ENCODE measurements at regions not wholly inside any gene's neighbourhood (a gene's known extent, or its start where the extent isn't known, plus 50 kb on each side); places are given as distances from the start of the nearest gene placed in this dataset.

GRCh38 chr16:9248162-9248561 lies 156.7 kb downstream of the HAPSTR1 start:
- Mint-ChIP-seq H3K4me1 (no peaks in the 10 kb centered on the region), H3K27me3 (no peaks in the 10 kb centered on the region), H3K9me3 (ENCODE audit: low read depth) (no peaks in the 10 kb centered on the region), H3K36me3 (no peaks in the 10 kb centered on the region), H3K4me3 (no peak overlapping the region), H3K27ac (no peak overlapping the region)
- CTCF ChIA-PET = no interaction called here
- ATAC-seq (no peak), DNase-seq (no peak)

DNA sequence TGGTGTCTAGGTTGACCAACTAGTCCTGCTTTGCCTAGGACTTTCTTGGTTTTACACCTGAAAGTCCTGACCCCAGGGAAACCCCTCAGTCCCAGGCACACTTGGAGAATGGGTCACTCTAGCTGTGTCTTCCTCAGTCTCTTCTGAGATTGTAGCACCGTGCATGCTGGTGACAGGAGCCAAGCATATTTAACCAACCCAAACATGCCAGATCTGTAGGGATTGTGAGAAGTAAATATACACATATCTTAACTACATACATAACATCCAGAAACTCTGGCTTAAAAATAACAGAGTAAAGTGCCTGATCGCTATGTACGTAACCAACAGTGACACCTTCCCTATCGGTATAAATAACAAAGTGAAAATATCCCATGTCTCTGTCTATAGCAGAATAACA lies 158.1 kb downstream of the HAPSTR1 start:
- H3K4me1 Mint-ChIP-seq = no peaks in the 10 kb centered on the region
- DNase-seq (no peak), ATAC-seq (no peak)
- no peaks in the 10 kb centered on the region for H3K9me3 Mint-ChIP-seq (ENCODE audit: low read depth)
- CTCF ChIA-PET = no interaction called here
- H3K27me3 Mint-ChIP-seq = no peaks in the 10 kb centered on the region
- H3K27ac Mint-ChIP-seq = no peak overlapping the region
- no peaks in the 10 kb centered on the region for H3K36me3 Mint-ChIP-seq
- H3K4me3 Mint-ChIP-seq = no peak overlapping the region

DNA sequence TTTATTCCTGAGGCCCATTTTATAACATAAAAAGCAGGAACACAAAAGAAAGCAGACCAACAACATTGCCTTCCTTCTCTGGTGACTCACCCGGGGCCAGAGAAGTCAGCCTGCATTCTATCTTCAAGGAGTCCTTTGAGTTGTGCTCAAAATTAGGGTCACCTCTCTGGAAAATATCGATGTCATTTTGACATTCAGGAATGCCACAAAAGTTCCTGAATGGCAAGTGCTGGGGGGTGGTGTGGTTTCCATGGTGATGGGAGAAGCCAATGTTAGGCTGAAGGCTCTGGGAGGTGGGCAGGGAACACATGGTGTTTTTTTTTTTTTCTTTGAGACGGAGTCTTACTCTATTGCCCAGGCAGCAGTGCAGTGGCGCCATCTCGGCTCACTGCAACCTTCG lies 159.6 kb downstream of the HAPSTR1 start:
- CTCF ChIA-PET = no interaction called here
- H3K4me1 Mint-ChIP-seq = no peaks in the 10 kb centered on the region
- DNase-seq (no peak), ATAC-seq (no peak)
- no peak overlapping the region for H3K27ac Mint-ChIP-seq
- no peaks in the 10 kb centered on the region for H3K9me3 Mint-ChIP-seq (ENCODE audit: low read depth)
- H3K27me3 Mint-ChIP-seq = no peaks in the 10 kb centered on the region
- H3K36me3 Mint-ChIP-seq = no peaks in the 10 kb centered on the region
- no peak overlapping the region for H3K4me3 Mint-ChIP-seq

DNA sequence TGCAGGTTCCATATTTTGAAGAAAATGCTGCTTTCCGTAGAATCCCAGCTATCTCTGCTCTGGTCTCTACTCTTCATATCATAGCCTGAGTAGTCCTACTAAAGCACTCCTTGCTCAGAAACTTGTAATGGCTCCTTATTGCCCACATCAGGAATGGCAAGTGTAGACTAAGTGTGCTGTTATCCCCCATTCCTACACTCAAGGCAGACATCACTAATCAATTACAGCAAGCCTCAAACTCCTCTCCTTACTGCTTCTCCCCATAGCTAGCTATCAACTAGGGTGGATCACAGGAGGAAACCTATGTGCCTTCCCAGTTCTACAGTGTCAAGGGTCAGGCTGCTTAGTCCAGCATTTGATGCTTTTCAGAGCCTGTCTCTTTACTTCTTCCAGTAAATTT lies 163.4 kb downstream of the HAPSTR1 start:
- no peak for ATAC-seq

DNA sequence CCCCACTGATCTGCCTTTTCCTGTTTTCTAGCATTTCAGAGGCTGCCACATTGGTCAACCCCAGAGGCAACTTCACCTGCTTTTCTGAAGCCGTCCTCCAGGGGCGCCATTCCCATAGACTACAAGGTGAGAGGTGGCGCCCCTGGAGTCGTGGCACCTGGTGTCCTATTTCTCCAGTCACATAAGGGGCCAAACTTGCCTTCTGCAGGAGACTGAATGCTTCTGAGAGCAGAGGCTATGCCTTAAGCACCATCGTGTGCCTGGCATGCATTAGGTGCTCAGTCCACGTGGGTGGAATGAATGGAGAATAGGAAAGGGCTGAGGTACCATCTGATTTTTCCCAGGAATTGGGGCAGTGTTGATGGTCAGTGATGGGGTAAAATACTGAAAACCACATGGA lies 164.8 kb downstream of the HAPSTR1 start:
- Mint-ChIP-seq H3K9me3 (ENCODE audit: low read depth) (no peaks in the 10 kb centered on the region), H3K4me1 (no peaks in the 10 kb centered on the region), H3K36me3 (no peaks in the 10 kb centered on the region), H3K27ac (no peak overlapping the region), H3K4me3 (no peak overlapping the region), H3K27me3 (no peaks in the 10 kb centered on the region)
- CTCF ChIA-PET = interaction anchor here (1.1 kb wide), 1 partner anchor 8 kb away, joined by 3 read pairs; no protein-coding TSS in a partner anchor
- DNase-seq (peak; percentile 44), ATAC-seq (no peak)

More for the DNA sequence above, 163.4 kb downstream of the HAPSTR1 start:
- CTCF ChIA-PET = interaction anchor here (1.1 kb wide), 1 partner anchor 9 kb away, joined by 3 read pairs; no protein-coding TSS in a partner anchor
- Mint-ChIP-seq H3K9me3 (ENCODE audit: low read depth) (no peaks in the 10 kb centered on the region), H3K36me3 (no peaks in the 10 kb centered on the region), H3K27ac (no peak overlapping the region), H3K4me1 (no peaks in the 10 kb centered on the region), H3K27me3 (no peaks in the 10 kb centered on the region), H3K4me3 (no peak overlapping the region)
- no peak for DNase-seq

DNA sequence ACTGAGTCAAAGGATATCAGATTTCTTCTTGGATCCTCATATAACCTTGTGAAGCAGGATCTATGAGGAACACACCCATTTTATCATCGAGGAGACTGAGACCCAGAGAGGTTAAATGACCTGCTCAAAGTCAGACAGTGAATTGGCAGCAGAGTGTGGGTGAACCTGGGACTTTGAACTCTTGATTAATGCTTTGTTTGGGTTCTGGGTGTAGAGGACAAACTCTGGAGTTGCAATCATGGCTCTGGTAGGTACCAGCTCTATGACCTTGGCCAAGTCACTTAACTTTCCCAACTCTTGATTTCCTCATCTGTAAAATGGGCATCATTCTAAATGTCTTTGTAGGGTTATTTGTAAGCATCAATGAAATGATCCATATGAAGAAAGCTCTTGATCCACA lies 166.4 kb downstream of the HAPSTR1 start:
- Mint-ChIP-seq H3K4me3 (no peak overlapping the region), H3K27ac (no peak overlapping the region), H3K4me1 (no peaks in the 10 kb centered on the region), H3K27me3 (no peaks in the 10 kb centered on the region), H3K9me3 (ENCODE audit: low read depth) (no peaks in the 10 kb centered on the region), H3K36me3 (no peaks in the 10 kb centered on the region)
- ATAC-seq (no peak), DNase-seq (no peak)
- CTCF ChIA-PET = interaction anchor here (0.6 to 2.1 kb wide), 3 partner anchors 13 to 121 kb away, joined by 3 to 15 read pairs (median 3); no protein-coding TSS in a partner anchor

DNA sequence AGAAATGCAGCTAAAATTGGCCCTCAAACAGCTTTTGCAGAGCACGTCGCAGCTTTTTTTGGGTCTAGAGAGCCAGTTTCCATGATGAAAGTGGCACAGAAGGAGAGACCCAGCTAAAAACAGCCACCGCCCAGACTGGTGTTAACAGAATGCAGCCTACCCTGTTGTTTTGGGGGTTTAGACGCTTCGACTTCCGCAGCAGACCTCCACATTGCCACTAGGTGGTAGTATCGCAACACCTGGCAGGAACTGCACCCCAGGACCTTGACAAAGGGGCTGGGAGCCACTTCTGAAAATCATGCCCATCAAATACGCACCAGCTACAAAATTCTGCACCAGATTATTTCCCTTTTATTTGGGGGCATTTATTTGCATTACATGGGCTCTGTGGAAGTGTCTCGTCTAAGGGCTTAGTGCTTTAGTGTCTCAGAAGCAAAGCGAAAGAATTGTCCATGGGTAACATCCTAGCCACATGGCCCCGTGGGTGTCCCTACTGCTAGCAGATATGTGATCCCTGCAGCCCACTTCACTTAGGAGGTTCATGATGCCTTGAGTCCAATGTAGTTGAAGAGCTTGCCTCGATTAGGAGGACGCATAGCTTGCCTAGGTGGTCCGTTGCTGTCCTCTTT lies 167.1 kb downstream of the HAPSTR1 start:
- H3K4me3 Mint-ChIP-seq = no peak overlapping the region
- CTCF ChIA-PET = interaction anchor here (0.6 to 2.1 kb wide), 3 partner anchors 12 to 120 kb away, joined by 3 to 15 read pairs (median 3); no protein-coding TSS in a partner anchor
- peaks cover 2% of the 10 kb centered on the region for H3K27me3 Mint-ChIP-seq
- no peaks in the 10 kb centered on the region for H3K9me3 Mint-ChIP-seq (ENCODE audit: low read depth)
- ATAC-seq (no peak), DNase-seq (peak; percentile 42)
- H3K36me3 Mint-ChIP-seq = no peaks in the 10 kb centered on the region
- H3K27ac Mint-ChIP-seq = no peak overlapping the region
- no peaks in the 10 kb centered on the region for H3K4me1 Mint-ChIP-seq

- no peak for DNase-seq
- no peak for ATAC-seq
- H3K4me1 Mint-ChIP-seq = no peaks in the 10 kb centered on the region
- no peaks in the 10 kb centered on the region for H3K9me3 Mint-ChIP-seq (ENCODE audit: low read depth)
- no peak overlapping the region for H3K4me3 Mint-ChIP-seq
- CTCF ChIA-PET = no interaction called here
- no peak overlapping the region for H3K27ac Mint-ChIP-seq
- H3K36me3 Mint-ChIP-seq = no peaks in the 10 kb centered on the region
- H3K27me3 Mint-ChIP-seq = peaks cover 6% of the 10 kb centered on the region
These were observed 168.6 kb downstream of the HAPSTR1 start for GRCh38 chr16:9259914-9260608.

DNA sequence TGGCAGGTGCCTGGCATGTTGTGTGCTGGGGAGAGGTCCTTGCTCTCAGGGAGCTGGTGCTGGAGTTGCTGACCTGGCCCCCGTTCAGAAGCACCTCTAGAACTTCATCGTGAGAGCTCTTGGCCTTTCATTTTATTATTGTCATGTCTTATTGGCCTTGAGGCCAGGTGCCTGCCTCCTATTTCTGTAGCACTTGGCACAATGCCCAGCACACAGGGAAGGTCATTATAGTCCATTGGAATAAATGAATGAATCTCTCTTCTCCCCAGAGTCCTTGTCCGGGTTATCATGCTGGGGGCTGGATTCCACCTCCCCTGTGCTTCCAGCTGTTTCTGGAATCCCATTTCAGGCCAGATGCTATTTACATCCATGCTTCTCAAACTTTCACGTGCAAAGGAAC lies 169.2 kb downstream of the HAPSTR1 start:
- Mint-ChIP-seq H3K36me3 (no peaks in the 10 kb centered on the region), H3K4me3 (no peak overlapping the region), H3K9me3 (ENCODE audit: low read depth) (no peaks in the 10 kb centered on the region), H3K27me3 (peaks cover 6% of the 10 kb centered on the region), H3K27ac (no peak overlapping the region), H3K4me1 (no peaks in the 10 kb centered on the region)
- DNase-seq = no peak
- ATAC-seq = no peak
- CTCF ChIA-PET = no interaction called here

- CTCF ChIA-PET = no interaction called here
- ATAC-seq = no peak
These were observed 169.9 kb downstream of the HAPSTR1 start for GRCh38 chr16:9261376-9261775.

DNA sequence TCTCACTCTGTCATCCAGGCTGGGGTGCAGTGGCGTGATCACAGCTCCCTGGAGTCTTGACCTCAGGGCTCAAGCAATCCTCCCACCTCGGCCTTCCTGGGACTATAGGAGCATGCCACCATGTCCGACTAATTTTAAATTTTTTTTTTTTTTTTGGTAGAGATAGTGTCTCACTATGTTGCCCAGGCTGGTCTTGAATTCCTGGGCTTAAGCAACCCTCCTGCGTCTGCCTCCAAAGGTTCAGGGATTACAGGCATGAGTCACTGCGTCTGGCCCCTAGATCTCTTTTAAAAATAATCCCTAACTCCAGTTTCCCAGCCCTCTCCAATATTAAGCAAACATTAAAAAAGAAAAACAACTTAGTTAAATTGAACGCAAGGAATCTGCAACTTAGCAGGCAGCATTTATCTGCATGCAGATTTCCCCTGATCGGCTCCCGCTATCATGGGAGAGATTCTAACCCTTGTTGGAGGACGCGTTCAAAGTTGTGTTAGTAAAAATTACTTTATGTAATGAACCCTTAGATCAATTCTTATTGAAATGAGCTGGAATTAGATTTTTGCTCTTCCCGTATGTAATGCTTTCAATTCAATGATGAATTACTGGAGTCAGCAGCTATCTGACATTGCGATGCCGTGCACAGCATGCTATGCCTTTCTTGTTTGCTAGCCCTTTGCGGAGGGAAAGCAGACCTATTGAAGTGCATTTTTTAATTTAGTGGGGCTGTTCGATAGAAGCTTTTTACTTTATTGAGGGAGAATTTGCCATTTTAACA lies 171.7 kb downstream of the HAPSTR1 start:
- Mint-ChIP-seq H3K27ac (no peak overlapping the region), H3K9me3 (ENCODE audit: low read depth) (no peaks in the 10 kb centered on the region), H3K36me3 (no peaks in the 10 kb centered on the region), H3K27me3 (peaks cover 6% of the 10 kb centered on the region), H3K4me3 (no peak overlapping the region), H3K4me1 (no peaks in the 10 kb centered on the region)
- no peak for DNase-seq
- ATAC-seq = no peak
- CTCF ChIA-PET = interaction anchor here (0.8 kb wide), 1 partner anchor 8 kb away, joined by 3 read pairs; no protein-coding TSS in a partner anchor

More at GRCh38 chr16:9261376-9261775, 169.9 kb downstream of the HAPSTR1 start:
- H3K4me1 Mint-ChIP-seq = no peaks in the 10 kb centered on the region
- no peaks in the 10 kb centered on the region for H3K36me3 Mint-ChIP-seq
- DNase-seq = no peak
- H3K27ac Mint-ChIP-seq = no peak overlapping the region
- no peaks in the 10 kb centered on the region for H3K9me3 Mint-ChIP-seq (ENCODE audit: low read depth)
- peaks cover 6% of the 10 kb centered on the region for H3K27me3 Mint-ChIP-seq
- no peak overlapping the region for H3K4me3 Mint-ChIP-seq

- Mint-ChIP-seq H3K36me3 (no peaks in the 10 kb centered on the region), H3K4me1 (no peaks in the 10 kb centered on the region), H3K27me3 (peaks cover 6% of the 10 kb centered on the region), H3K4me3 (no peak overlapping the region), H3K9me3 (ENCODE audit: low read depth) (no peaks in the 10 kb centered on the region), H3K27ac (no peak overlapping the region)
- no peak for ATAC-seq
- no peak for DNase-seq
- CTCF ChIA-PET = interaction anchor here (0.8 kb wide), 1 partner anchor 8 kb away, joined by 3 read pairs; no protein-coding TSS in a partner anchor
These were observed 172.6 kb downstream of the HAPSTR1 start for GRCh38 chr16:9264067-9264466.

DNA sequence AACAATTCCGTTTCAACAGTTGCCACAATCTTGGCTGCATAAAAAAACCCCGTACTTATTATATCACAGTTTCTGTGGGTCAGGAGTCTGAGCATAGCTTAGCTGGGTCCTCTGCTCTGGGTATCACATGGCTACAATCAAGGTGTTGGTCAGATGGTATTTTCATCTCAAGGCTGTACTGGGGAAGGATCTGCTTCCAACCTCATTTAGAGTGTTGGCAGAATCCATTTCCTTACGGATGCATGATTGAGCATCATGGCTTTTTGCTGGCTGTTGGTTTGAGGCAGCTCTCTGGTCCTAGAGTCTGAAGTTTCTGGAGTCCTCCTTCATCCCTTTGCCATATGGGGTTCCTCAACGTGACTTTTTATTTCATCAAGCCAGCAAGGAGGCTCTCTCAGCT lies 177.0 kb downstream of the HAPSTR1 start:
- H3K4me1 Mint-ChIP-seq = no peaks in the 10 kb centered on the region
- no peaks in the 10 kb centered on the region for H3K36me3 Mint-ChIP-seq
- ATAC-seq (no peak), DNase-seq (no peak)
- CTCF ChIA-PET = no interaction called here
- H3K9me3 Mint-ChIP-seq (ENCODE audit: low read depth) = no peaks in the 10 kb centered on the region
- H3K27ac Mint-ChIP-seq = no peak overlapping the region
- peaks cover 5% of the 10 kb centered on the region for H3K27me3 Mint-ChIP-seq
- no peak overlapping the region for H3K4me3 Mint-ChIP-seq

All from activated CD8-positive, alpha-beta memory T cell treated with anti-CD3 and anti-CD28 coated beads, Interleukin-2, amount 10 ng/mL, durations not matched to agents 7 days and 5 days (primary cell).